ENCODE measurements at regions not wholly inside any gene's neighbourhood (a gene's known extent, or its start where the extent isn't known, plus 50 kb on each side); places are given as distances from the start of the nearest gene placed in this dataset.

DNA sequence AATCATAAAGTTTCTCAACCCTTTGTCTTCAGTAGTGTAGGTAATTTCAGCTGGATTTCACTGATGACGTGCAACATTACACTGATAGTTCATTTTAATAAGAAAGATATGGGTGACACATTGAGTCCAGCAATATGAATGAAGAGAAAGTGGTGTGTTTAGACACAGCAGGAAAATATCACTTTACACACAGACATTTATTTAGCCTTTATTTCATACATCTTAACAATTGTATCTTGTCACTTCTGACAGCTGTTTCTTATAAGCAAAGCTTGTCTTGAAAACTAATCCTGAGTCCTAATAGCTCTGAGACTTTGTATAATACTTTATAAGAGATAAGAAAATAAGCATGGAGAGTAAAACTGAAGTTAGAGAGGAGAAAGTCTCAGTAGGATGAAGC is 720.5 kb upstream of the NUDT12 start:
- Histone ChIP-seq H3K36me3 (ENCODE audit: control insufficient read depth, insufficient read depth, low read length) (no peaks in the 10 kb centered on the region), H3K9me3 (ENCODE audit: control insufficient read depth, insufficient read depth, low read length) (peaks cover 2% of the 10 kb centered on the region), H3K4me1 (ENCODE audit: control insufficient read depth, insufficient read depth, low read length) (no peaks in the 10 kb centered on the region), H3K4me3 (ENCODE audit: low read length) (no peak overlapping the region), H3K27ac (ENCODE audit: low read length) (no peak overlapping the region), H3K27me3 (ENCODE audit: control insufficient read depth, insufficient read depth, low read length) (no peaks in the 10 kb centered on the region)
- ATAC-seq (no peak), DNase-seq (no peak)
- intact Hi-C loops (cut with micrococcal nuclease), result no loop called here
- no CpG with 5 or more reads among the region's 1 CpG for WGBS (ENCODE audit: insufficient coverage)
- no peak overlapping the region for H3K27ac Mint-ChIP-seq
- H3K9me3 Mint-ChIP-seq, result peaks cover 5 to 14% of the 10 kb centered on the region in 2 donors
- H3K4me1 Mint-ChIP-seq, result no peaks in the 10 kb centered on the region
- TF ChIP-seq, protein P1, sequence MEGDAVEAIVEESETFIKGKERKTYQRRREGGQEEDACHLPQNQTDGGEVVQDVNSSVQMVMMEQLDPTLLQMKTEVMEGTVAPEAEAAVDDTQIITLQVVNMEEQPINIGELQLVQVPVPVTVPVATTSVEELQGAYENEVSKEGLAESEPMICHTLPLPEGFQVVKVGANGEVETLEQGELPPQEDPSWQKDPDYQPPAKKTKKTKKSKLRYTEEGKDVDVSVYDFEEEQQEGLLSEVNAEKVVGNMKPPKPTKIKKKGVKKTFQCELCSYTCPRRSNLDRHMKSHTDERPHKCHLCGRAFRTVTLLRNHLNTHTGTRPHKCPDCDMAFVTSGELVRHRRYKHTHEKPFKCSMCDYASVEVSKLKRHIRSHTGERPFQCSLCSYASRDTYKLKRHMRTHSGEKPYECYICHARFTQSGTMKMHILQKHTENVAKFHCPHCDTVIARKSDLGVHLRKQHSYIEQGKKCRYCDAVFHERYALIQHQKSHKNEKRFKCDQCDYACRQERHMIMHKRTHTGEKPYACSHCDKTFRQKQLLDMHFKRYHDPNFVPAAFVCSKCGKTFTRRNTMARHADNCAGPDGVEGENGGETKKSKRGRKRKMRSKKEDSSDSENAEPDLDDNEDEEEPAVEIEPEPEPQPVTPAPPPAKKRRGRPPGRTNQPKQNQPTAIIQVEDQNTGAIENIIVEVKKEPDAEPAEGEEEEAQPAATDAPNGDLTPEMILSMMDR (IDR thresholded peaks at IDR 0.05), result no peak
- H3K4me3 Mint-ChIP-seq, result no peak overlapping the region
- peaks cover 7% of the 10 kb centered on the region for H3K36me3 Mint-ChIP-seq
- H3K27me3 Mint-ChIP-seq (ENCODE audit: low read depth in 2 of 2), result no peaks in the 10 kb centered on the region

DNA sequence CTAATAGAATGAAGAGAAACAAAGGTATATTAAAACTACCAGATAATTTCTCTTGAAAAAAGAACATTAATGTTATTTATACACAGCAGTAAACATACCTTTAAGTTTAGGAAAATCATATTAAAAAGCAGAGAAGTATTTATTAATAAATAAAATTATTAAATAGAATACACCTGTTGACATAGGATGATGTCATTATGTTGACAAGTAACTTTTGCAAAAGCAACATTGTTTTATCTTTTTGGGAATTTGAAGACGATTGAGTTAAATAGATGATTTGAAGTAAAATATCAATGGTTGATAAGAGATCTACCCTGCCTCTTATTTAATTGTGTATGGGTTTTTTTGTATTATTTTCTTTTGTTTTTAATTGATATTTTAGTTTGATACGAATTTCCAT is 711.1 kb upstream of the NUDT12 start:
- WGBS (ENCODE audit: insufficient coverage), result 88% methylated on average over 1 of the region's 2 CpGs
- H3K4me3 Mint-ChIP-seq, result no peak overlapping the region
- H3K4me1 Mint-ChIP-seq, result no peaks in the 10 kb centered on the region
- Histone ChIP-seq H3K4me3 (ENCODE audit: low read length) (no peak overlapping the region), H3K9me3 (ENCODE audit: control insufficient read depth, insufficient read depth, low read length) (no peaks in the 10 kb centered on the region), H3K27me3 (ENCODE audit: control insufficient read depth, insufficient read depth, low read length) (no peaks in the 10 kb centered on the region), H3K27ac (ENCODE audit: low read length) (no peak overlapping the region), H3K36me3 (ENCODE audit: control insufficient read depth, insufficient read depth, low read length) (no peaks in the 10 kb centered on the region), H3K4me1 (ENCODE audit: control insufficient read depth, insufficient read depth, low read length) (no peaks in the 10 kb centered on the region)
- ATAC-seq (no peak), DNase-seq (no peak)
- no peaks in the 10 kb centered on the region for H3K27me3 Mint-ChIP-seq (ENCODE audit: low read depth in 2 of 2)
- no peaks in the 10 kb centered on the region for H3K36me3 Mint-ChIP-seq
- TF ChIP-seq, protein P1 (IDR thresholded peaks at IDR 0.05), result no peak
- H3K27ac Mint-ChIP-seq, result no peak overlapping the region
- H3K9me3 Mint-ChIP-seq, result peaks cover 11 to 18% of the 10 kb centered on the region in 2 donors
- intact Hi-C loops (cut with micrococcal nuclease), result no loop called here

DNA sequence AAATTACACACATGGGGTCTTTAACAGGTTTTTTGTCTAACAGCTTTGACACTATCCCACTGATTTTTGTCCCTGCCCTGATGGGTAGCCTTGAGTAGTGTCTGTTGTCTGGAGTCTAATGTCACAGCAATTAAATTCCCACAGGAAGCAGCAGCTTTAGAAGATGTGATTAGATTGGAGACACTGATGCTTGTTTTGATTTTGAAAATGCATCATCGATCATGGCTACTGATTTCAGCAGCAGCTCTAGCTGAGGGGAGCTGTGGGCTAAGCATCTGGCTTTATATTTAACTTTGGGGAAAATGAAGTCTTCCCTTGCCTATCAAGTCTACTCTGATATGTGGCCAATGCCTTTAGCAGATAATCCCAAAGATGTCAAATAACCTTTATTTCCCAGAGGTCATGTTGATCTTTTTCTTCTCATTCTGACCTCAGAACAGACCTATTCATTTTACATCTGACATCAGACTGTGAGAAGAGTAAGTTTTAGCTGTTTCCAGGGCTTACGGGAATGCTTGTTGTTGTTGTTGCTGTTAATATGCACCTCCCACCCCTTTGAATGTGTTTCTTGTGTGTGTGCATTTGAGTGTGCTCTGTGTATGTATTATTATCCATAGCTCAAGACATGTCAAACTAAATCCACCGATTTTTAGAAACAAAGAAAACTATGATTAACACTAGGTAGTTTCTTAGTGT is 704.9 kb upstream of the NUDT12 start:
- no peak for DNase-seq
- H3K27me3 ChIP-seq (ENCODE audit: control insufficient read depth, insufficient read depth, low read length), result no peaks in the 10 kb centered on the region
- no peaks in the 10 kb centered on the region for H3K4me1 Mint-ChIP-seq
- H3K27ac ChIP-seq (ENCODE audit: low read length), result no peak overlapping the region
- no peaks in the 10 kb centered on the region for H3K4me1 ChIP-seq (ENCODE audit: control insufficient read depth, insufficient read depth, low read length)
- no peak overlapping the region for H3K4me3 Mint-ChIP-seq
- peaks cover 13 to 23% of the 10 kb centered on the region in 2 donors for H3K9me3 Mint-ChIP-seq
- no peaks in the 10 kb centered on the region for H3K36me3 ChIP-seq (ENCODE audit: control insufficient read depth, insufficient read depth, low read length)
- intact Hi-C loops (cut with micrococcal nuclease), result no loop called here
- no peak overlapping the region for H3K27ac Mint-ChIP-seq
- no peak overlapping the region for H3K4me3 ChIP-seq (ENCODE audit: low read length)
- no peaks in the 10 kb centered on the region for H3K9me3 ChIP-seq (ENCODE audit: control insufficient read depth, insufficient read depth, low read length)
- ATAC-seq, result no peak
- WGBS (ENCODE audit: insufficient coverage), result 77% methylated on average over 1 of the region's 3 CpGs
- no peaks in the 10 kb centered on the region for H3K36me3 Mint-ChIP-seq
- TF ChIP-seq, protein P1 (IDR thresholded peaks at IDR 0.05), result no peak
- H3K27me3 Mint-ChIP-seq (ENCODE audit: low read depth in 2 of 2), result no peaks in the 10 kb centered on the region

DNA sequence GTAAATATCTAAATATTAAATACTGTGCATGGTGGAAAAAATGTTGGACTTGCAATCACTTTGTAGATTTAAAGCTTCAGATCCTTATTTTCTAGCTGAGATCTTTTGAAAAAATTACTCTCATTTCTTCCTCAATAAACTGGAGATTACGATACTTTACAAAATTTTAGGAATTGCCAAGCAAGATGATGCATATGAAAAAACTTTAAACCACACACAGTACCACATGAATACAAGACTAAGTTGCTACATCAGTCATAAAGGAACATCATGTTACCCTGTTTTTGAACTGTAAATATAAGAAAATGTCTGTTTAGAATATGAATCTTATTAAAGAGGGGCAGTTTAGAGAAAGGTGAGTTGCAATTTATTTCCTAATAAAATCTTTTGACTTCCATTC is 703.6 kb upstream of the NUDT12 start:
- no peak overlapping the region for H3K4me3 Mint-ChIP-seq
- H3K4me1 ChIP-seq (ENCODE audit: control insufficient read depth, insufficient read depth, low read length), result no peaks in the 10 kb centered on the region
- 75% methylated on average over 1 of the region's 1 CpG for WGBS (ENCODE audit: insufficient coverage)
- H3K9me3 Mint-ChIP-seq, result peaks cover 13 to 21% of the 10 kb centered on the region in 2 donors
- H3K36me3 Mint-ChIP-seq, result no peaks in the 10 kb centered on the region
- no peaks in the 10 kb centered on the region for H3K27me3 Mint-ChIP-seq (ENCODE audit: low read depth in 2 of 2)
- H3K27me3 ChIP-seq (ENCODE audit: control insufficient read depth, insufficient read depth, low read length), result no peaks in the 10 kb centered on the region
- H3K27ac ChIP-seq (ENCODE audit: low read length), result no peak overlapping the region
- H3K4me3 ChIP-seq (ENCODE audit: low read length), result no peak overlapping the region
- no peaks in the 10 kb centered on the region for H3K36me3 ChIP-seq (ENCODE audit: control insufficient read depth, insufficient read depth, low read length)
- DNase-seq (no peak), ATAC-seq (no peak)
- TF ChIP-seq, protein P1 (IDR thresholded peaks at IDR 0.05), result no peak
- no peak overlapping the region for H3K27ac Mint-ChIP-seq
- intact Hi-C loops (cut with micrococcal nuclease), result no loop called here
- H3K9me3 ChIP-seq (ENCODE audit: control insufficient read depth, insufficient read depth, low read length), result no peaks in the 10 kb centered on the region
- no peaks in the 10 kb centered on the region for H3K4me1 Mint-ChIP-seq

Data from natural killer cell (primary cell).